ENCODE measurements at regions not wholly inside any gene's neighbourhood (a gene's known extent, or its start where the extent isn't known, plus 50 kb on each side); places are given as distances from the start of the nearest gene placed in this dataset.

DNA sequence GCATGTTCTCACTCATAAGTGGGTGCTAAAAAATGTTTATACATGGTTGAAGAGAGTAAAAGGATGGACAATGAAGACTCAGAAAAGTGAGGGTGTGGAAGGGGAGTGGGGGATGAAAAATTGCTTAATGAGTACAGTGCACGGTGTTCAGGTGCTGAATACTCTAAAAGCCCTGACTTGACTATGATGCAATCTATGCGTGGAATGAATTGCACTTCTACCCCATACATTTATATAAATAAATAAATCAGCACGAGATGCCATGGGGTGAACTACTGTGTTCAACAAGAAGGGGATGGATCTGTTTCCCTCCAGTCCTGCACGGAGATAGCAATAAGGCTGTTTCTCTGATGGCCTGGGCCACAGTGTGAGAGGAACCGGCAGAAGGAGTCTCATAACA is 254.3 kb upstream of the LYZL1 start:
- TF ChIP-seq POLR2A (IDR thresholded peaks at IDR 0.05) (no peak), CTCF (IDR thresholded peaks at IDR 0.05) (no peak)
